HL-60 (cell line): ENCODE measurements at regions not wholly inside any gene's neighbourhood (a gene's known extent, or its start where the extent isn't known, plus 50 kb on each side); places are given as distances from the start of the nearest gene placed in this dataset.

Source experiments
- DNase-seq, 2 experiments: peaks; one replicate each; pipeline ENCODE4 v3.0.0-alpha.2; 2010 to 2020; ENCODE audit warnings: low read depth in 1 of 2, low spot score in 1 of 2
- H3K27ac ChIP-seq: fragments of 250-450 bp; sonication (Bioruptor Pico); replicated peaks from 2 replicates; pipeline ENCODE4 v1.5.1; 2020; ENCODE audit warnings: mild to moderate bottlenecking, moderate library complexity
- H3K27me3 ChIP-seq: fragments of 250-450 bp; sonication (Bioruptor Pico); 2 replicates; pipeline ENCODE4 v1.5.1; 2021; ENCODE audit warnings: mild to moderate bottlenecking, moderate library complexity; ENCODE audit not compliant: insufficient read depth, poor library complexity, severe bottlenecking
- H3K4me3 ChIP-seq: replicated peaks from 2 replicates; pipeline ENCODE4 v1.5.1; 2011; ENCODE audit warnings: mild to moderate bottlenecking, control low read depth, low read length; ENCODE audit not compliant: insufficient read depth
- GABPA ChIP-seq: IDR thresholded peaks from 2 replicates; pipeline ENCODE4 v1.6.1; 2012; ENCODE audit warnings: low read depth
- POLR2AphosphoS5 ChIP-seq: IDR thresholded peaks from 2 replicates; pipeline ENCODE4 v1.6.1; 2012; ENCODE audit warnings: low read depth
- SPI1 ChIP-seq: IDR thresholded peaks from 2 replicates; pipeline ENCODE4 v1.6.1; 2012; ENCODE audit warnings: low read depth, mild to moderate bottlenecking, borderline replicate concordance
- TF ChIP-seq, protein P1 (sequence below): IDR thresholded peaks from one replicate; pipeline ENCODE4 v1.5.1; 2011; ENCODE audit warnings: low read length, control low read depth, inconsistent platforms; ENCODE audit not compliant: insufficient read depth
- TF ChIP-seq, protein P2 (sequence below): IDR thresholded peaks from 2 replicates; pipeline ENCODE4 v1.6.1; 2012; ENCODE audit warnings: low read depth; ENCODE audit not compliant: insufficient replicate concordance

DNA sequence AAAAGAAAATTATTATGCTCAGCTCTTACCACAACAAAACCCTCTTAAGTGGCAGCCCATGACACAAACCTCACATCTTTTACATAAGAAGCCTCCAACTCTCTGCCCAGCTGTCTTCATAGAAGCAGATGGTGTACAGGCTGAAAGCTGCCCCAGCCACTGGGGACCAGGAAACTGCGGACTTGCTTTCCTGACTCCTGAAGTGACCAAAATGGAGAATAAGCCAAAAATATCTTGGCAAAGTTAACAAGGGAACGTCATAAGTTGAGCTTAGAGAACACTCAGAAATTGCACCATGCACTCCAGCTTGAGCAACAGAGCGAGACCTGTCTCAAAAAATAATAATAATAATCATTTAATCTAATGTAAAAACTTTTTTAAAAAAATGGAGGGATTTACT, 160.3 kb upstream of the CDYL start:
- Histone ChIP-seq H3K4me3 (no peak overlapping the region), H3K27me3 (no peaks in the 10 kb centered on the region), H3K27ac (no peak overlapping the region)
- TF ChIP-seq, protein P1, sequence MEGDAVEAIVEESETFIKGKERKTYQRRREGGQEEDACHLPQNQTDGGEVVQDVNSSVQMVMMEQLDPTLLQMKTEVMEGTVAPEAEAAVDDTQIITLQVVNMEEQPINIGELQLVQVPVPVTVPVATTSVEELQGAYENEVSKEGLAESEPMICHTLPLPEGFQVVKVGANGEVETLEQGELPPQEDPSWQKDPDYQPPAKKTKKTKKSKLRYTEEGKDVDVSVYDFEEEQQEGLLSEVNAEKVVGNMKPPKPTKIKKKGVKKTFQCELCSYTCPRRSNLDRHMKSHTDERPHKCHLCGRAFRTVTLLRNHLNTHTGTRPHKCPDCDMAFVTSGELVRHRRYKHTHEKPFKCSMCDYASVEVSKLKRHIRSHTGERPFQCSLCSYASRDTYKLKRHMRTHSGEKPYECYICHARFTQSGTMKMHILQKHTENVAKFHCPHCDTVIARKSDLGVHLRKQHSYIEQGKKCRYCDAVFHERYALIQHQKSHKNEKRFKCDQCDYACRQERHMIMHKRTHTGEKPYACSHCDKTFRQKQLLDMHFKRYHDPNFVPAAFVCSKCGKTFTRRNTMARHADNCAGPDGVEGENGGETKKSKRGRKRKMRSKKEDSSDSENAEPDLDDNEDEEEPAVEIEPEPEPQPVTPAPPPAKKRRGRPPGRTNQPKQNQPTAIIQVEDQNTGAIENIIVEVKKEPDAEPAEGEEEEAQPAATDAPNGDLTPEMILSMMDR: no peak
- TF ChIP-seq, protein P2, sequence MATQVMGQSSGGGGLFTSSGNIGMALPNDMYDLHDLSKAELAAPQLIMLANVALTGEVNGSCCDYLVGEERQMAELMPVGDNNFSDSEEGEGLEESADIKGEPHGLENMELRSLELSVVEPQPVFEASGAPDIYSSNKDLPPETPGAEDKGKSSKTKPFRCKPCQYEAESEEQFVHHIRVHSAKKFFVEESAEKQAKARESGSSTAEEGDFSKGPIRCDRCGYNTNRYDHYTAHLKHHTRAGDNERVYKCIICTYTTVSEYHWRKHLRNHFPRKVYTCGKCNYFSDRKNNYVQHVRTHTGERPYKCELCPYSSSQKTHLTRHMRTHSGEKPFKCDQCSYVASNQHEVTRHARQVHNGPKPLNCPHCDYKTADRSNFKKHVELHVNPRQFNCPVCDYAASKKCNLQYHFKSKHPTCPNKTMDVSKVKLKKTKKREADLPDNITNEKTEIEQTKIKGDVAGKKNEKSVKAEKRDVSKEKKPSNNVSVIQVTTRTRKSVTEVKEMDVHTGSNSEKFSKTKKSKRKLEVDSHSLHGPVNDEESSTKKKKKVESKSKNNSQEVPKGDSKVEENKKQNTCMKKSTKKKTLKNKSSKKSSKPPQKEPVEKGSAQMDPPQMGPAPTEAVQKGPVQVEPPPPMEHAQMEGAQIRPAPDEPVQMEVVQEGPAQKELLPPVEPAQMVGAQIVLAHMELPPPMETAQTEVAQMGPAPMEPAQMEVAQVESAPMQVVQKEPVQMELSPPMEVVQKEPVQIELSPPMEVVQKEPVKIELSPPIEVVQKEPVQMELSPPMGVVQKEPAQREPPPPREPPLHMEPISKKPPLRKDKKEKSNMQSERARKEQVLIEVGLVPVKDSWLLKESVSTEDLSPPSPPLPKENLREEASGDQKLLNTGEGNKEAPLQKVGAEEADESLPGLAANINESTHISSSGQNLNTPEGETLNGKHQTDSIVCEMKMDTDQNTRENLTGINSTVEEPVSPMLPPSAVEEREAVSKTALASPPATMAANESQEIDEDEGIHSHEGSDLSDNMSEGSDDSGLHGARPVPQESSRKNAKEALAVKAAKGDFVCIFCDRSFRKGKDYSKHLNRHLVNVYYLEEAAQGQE: no peak
- DNase-seq: no peak

DNA sequence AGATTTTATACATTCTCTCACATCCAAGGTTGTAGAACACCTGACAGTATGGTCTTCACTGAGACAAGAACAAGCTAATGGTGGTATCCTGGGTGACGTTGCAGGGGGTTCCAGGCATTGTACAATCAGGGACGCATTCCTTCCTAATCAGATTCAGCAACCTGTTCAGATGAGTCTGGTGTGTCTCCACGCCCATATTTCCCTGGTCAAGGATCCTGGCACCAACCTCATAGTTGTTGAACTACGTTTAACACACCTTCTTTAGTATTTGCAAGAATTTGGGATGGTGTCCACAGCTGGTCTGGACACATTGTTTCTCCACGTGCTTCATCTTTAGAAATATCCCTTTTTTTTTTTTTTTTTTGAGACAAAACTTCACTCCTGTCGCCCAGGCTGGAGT, 161.0 kb upstream of the CDYL start:
- no peak for DNase-seq
- no peaks in the 10 kb centered on the region for H3K27me3 ChIP-seq
- H3K4me3 ChIP-seq: no peak overlapping the region
- TF ChIP-seq GABPA (no peak), POLR2AphosphoS5 (no peak), SPI1 (no peak)
- TF ChIP-seq, protein P2: no peak
- TF ChIP-seq, protein P1: no peak
- H3K27ac ChIP-seq: no peak overlapping the region

DNA sequence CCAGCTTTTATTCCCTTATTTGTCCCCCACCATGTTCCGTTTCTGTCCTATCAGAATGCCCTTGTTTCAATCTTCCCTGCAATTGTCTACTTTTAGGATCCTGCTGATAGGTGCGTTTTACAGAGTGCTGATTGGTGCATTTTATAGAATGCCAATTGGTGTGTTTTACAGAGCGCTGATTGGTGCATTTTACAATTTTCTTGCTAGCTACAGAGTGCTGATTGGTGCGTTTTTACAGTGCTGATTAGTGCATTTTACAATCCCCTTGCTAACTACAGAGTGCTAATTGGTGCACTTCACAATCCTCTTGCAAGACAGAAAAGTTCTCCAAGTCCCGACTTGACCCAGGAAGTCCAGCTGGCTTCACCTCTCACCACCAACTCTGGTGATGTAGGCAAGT, 161.6 kb upstream of the CDYL start:
- Histone ChIP-seq H3K27ac (no peak overlapping the region), H3K4me3 (no peak overlapping the region), H3K27me3 (no peaks in the 10 kb centered on the region)
- DNase-seq: no peak
- TF ChIP-seq, protein P1: no peak
- TF ChIP-seq, protein P2: no peak
